HL-60 (cell line): ENCODE measurements at regions not wholly inside any gene's neighbourhood (a gene's known extent, or its start where the extent isn't known, plus 50 kb on each side); places are given as distances from the start of the nearest gene placed in this dataset.

Experiments
- DNase-seq, 2 experiments: peaks; one replicate each; pipeline ENCODE4 v3.0.0-alpha.2; 2010 to 2020; ENCODE audit warnings: low read depth in 1 of 2, low spot score in 1 of 2
- H3K27ac ChIP-seq: fragments of 250-450 bp; sonication (Bioruptor Pico); replicated peaks from 2 replicates; pipeline ENCODE4 v1.5.1; 2020; ENCODE audit warnings: mild to moderate bottlenecking, moderate library complexity
- H3K27me3 ChIP-seq: fragments of 250-450 bp; sonication (Bioruptor Pico); 2 replicates; pipeline ENCODE4 v1.5.1; 2021; ENCODE audit warnings: mild to moderate bottlenecking, moderate library complexity; ENCODE audit not compliant: insufficient read depth, poor library complexity, severe bottlenecking
- H3K4me3 ChIP-seq: replicated peaks from 2 replicates; pipeline ENCODE4 v1.5.1; 2011; ENCODE audit warnings: mild to moderate bottlenecking, control low read depth, low read length; ENCODE audit not compliant: insufficient read depth
- CTCF ChIP-seq: IDR thresholded peaks from one replicate; pipeline ENCODE4 v1.5.1; 2011; ENCODE audit warnings: low read length, control low read depth, inconsistent platforms; ENCODE audit not compliant: insufficient read depth
- GABPA ChIP-seq: IDR thresholded peaks from 2 replicates; pipeline ENCODE4 v1.6.1; 2012; ENCODE audit warnings: low read depth
- POLR2AphosphoS5 ChIP-seq: IDR thresholded peaks from 2 replicates; pipeline ENCODE4 v1.6.1; 2012; ENCODE audit warnings: low read depth
- SPI1 ChIP-seq: IDR thresholded peaks from 2 replicates; pipeline ENCODE4 v1.6.1; 2012; ENCODE audit warnings: low read depth, mild to moderate bottlenecking, borderline replicate concordance
- TF ChIP-seq, protein P1 (sequence below): IDR thresholded peaks from 2 replicates; pipeline ENCODE4 v1.6.1; 2012; ENCODE audit warnings: low read depth; ENCODE audit not compliant: insufficient replicate concordance

GRCh38 chr6:19013026-19013705 lies 626.0 kb downstream of the RNF144B start:
- TF ChIP-seq GABPA = no peak
- TF ChIP-seq POLR2AphosphoS5 = no peak
- no peak for TF ChIP-seq SPI1
- TF ChIP-seq, protein P1, sequence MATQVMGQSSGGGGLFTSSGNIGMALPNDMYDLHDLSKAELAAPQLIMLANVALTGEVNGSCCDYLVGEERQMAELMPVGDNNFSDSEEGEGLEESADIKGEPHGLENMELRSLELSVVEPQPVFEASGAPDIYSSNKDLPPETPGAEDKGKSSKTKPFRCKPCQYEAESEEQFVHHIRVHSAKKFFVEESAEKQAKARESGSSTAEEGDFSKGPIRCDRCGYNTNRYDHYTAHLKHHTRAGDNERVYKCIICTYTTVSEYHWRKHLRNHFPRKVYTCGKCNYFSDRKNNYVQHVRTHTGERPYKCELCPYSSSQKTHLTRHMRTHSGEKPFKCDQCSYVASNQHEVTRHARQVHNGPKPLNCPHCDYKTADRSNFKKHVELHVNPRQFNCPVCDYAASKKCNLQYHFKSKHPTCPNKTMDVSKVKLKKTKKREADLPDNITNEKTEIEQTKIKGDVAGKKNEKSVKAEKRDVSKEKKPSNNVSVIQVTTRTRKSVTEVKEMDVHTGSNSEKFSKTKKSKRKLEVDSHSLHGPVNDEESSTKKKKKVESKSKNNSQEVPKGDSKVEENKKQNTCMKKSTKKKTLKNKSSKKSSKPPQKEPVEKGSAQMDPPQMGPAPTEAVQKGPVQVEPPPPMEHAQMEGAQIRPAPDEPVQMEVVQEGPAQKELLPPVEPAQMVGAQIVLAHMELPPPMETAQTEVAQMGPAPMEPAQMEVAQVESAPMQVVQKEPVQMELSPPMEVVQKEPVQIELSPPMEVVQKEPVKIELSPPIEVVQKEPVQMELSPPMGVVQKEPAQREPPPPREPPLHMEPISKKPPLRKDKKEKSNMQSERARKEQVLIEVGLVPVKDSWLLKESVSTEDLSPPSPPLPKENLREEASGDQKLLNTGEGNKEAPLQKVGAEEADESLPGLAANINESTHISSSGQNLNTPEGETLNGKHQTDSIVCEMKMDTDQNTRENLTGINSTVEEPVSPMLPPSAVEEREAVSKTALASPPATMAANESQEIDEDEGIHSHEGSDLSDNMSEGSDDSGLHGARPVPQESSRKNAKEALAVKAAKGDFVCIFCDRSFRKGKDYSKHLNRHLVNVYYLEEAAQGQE = no peak
- no peak for TF ChIP-seq CTCF
- Histone ChIP-seq H3K4me3 (no peak overlapping the region), H3K27me3 (peaks cover 1% of the 10 kb centered on the region), H3K27ac (no peak overlapping the region)
- no peak for DNase-seq

DNA sequence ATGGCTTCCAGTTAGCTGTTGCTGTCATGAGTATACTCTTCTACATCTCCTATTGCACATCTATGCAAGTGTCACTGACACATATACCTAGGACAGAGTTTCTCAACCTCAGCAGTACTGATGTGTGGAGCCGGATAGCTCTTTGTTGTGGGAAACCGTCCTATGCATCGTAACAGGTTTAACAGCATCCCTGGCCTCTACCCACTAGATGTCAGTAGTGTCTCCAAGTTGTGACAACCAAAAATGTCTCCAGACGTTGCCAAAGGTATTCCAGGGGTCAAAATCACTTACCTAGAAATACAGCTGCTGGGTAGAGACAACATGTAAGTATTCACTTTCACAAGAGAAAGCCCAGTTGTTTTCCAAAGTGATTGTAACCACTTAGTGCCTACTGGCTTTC lies 637.6 kb downstream of the RNF144B start:
- DNase-seq = peak in 1 of 2 experiments; percentile 15
- Histone ChIP-seq H3K27me3 (no peaks in the 10 kb centered on the region), H3K27ac (no peak overlapping the region), H3K4me3 (no peak overlapping the region)
- TF ChIP-seq POLR2AphosphoS5 = no peak
- peak; percentile 13 for TF ChIP-seq CTCF
- no peak for TF ChIP-seq GABPA
- TF ChIP-seq, protein P1 = no peak
- no peak for TF ChIP-seq SPI1

DNA sequence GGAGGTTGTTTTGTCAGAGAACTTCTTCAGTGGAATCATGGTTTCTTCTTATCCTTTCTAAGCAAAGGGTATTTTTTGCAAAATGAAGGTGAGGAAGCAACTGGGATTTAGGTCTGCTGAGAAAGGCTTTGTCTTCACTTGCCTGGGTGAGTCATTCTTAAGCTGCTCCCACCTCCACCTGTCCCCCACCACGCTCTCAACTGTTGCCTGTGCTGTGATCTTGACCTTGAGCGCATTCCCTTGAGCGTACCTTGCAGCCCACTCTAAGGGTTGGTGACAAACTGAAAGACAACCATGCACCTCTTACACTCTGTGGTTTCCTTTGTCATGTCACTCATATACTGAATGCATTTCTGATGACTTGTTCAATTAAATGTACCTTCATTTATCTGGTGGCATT lies 641.1 kb downstream of the RNF144B start:
- Histone ChIP-seq H3K27ac (no peak overlapping the region), H3K4me3 (no peak overlapping the region), H3K27me3 (no peaks in the 10 kb centered on the region)
- DNase-seq = no peak
- no peak for TF ChIP-seq CTCF
- no peak for TF ChIP-seq POLR2AphosphoS5
- TF ChIP-seq SPI1 = no peak
- TF ChIP-seq GABPA = no peak
- TF ChIP-seq, protein P1 = no peak
